ENCODE measurements at regions not wholly inside any gene's neighbourhood (a gene's known extent, or its start where the extent isn't known, plus 50 kb on each side); places are given as distances from the start of the nearest gene placed in this dataset.

GRCh38 chr15:35771746-35772442 is 225.9 kb upstream of the DPH6 start:
- DNase-seq (ENCODE audit: low spot score), result no peak

- DNase-seq (ENCODE audit: low spot score), result no peak
These were observed 228.7 kb upstream of the DPH6 start for GRCh38 chr15:35774653-35775052.

GRCh38 chr15:35775471-35775870 is 229.5 kb upstream of the DPH6 start:
- no peak for DNase-seq (ENCODE audit: low spot score)

- DNase-seq (ENCODE audit: low spot score), result no peak
These were observed 231.1 kb upstream of the DPH6 start for GRCh38 chr15:35777061-35777460.

- no peak for DNase-seq (ENCODE audit: low spot score)
These were observed 237.2 kb upstream of the DPH6 start for GRCh38 chr15:35783203-35783602.

- peak; percentile 23 for DNase-seq (ENCODE audit: low spot score)
These were observed 238.8 kb upstream of the DPH6 start for GRCh38 chr15:35784745-35785144.

GRCh38 chr15:35810007-35810406 is 264.0 kb upstream of the DPH6 start:
- DNase-seq (ENCODE audit: low spot score), result no peak

GRCh38 chr15:35813573-35813972 is 267.6 kb upstream of the DPH6 start:
- no peak for DNase-seq (ENCODE audit: low spot score)

GRCh38 chr15:35818846-35819245 is 272.9 kb upstream of the DPH6 start:
- DNase-seq (ENCODE audit: low spot score), result no peak

GRCh38 chr15:35822153-35822552 is 276.2 kb upstream of the DPH6 start:
- no peak for DNase-seq (ENCODE audit: low spot score)

GRCh38 chr15:35827141-35827540 is 281.2 kb upstream of the DPH6 start:
- DNase-seq (ENCODE audit: low spot score), result no peak

- DNase-seq (ENCODE audit: low spot score), result no peak
These were observed 281.9 kb upstream of the DPH6 start for GRCh38 chr15:35827911-35828310.

- DNase-seq (ENCODE audit: low spot score), result no peak
These were observed 287.6 kb upstream of the DPH6 start for GRCh38 chr15:35833581-35833980.

GRCh38 chr15:35834216-35834830 is 288.4 kb upstream of the DPH6 start:
- no peak for DNase-seq (ENCODE audit: low spot score)

GRCh38 chr15:35834866-35835265 is 288.9 kb upstream of the DPH6 start:
- no peak for DNase-seq (ENCODE audit: low spot score)

- DNase-seq (ENCODE audit: low spot score), result no peak
These were observed 292.6 kb upstream of the DPH6 start for GRCh38 chr15:35838424-35839111.

- DNase-seq (ENCODE audit: low spot score), result no peak
These were observed 296.7 kb upstream of the DPH6 start for GRCh38 chr15:35842631-35843030.

- no peak for DNase-seq (ENCODE audit: low spot score)
These were observed 297.5 kb upstream of the DPH6 start for GRCh38 chr15:35843498-35843897.

- DNase-seq (ENCODE audit: low spot score), result peak; percentile 80
These were observed 304.3 kb upstream of the DPH6 start for GRCh38 chr15:35850284-35850683.

- no peak for DNase-seq (ENCODE audit: low spot score)
These were observed 305.5 kb upstream of the DPH6 start for GRCh38 chr15:35851491-35851890.

GRCh38 chr15:35852818-35853624 is 307.1 kb upstream of the DPH6 start:
- DNase-seq (ENCODE audit: low spot score), result no peak

- no peak for DNase-seq (ENCODE audit: low spot score)
These were observed 308.4 kb upstream of the DPH6 start for GRCh38 chr15:35854316-35854715.
